B cell (primary cell): ENCODE measurements at regions not wholly inside any gene's neighbourhood (a gene's known extent, or its start where the extent isn't known, plus 50 kb on each side); places are given as distances from the start of the nearest gene placed in this dataset.

Experiments used
- ATAC-seq: fragments of 200-7000 bp; cut with Tn5 transposase; one replicate; pipeline ENCODE4 v1.10.0; 2021; ENCODE audit warnings: low read depth, mild to moderate bottlenecking, moderate number of reproducible peaks, moderate library complexity
- CTCF ChIA-PET: fragments of 350-600 bp; sonication (Branson Sonifier 250); formaldehyde crosslinking; loops from one replicate; lab custom pipeline; 2021; ENCODE audit warnings: antibody characterized with exemption, inconsistent platforms; lab: Charles Lee
- POLR2A ChIA-PET: fragments of 350-600 bp; sonication (Branson Sonifier 250); formaldehyde crosslinking; loops from one replicate; lab custom pipeline; 2021; ENCODE audit warnings: antibody characterized with exemption; lab: Charles Lee
- DNase-seq: peaks from one replicate; pipeline ENCODE4 v3.0.0; 2013
- H2AFZ ChIP-seq: 2 replicates; pipeline ENCODE4 v1.6.1; 2012; ENCODE audit warnings: mild to moderate bottlenecking, low read depth, low read length; ENCODE audit not compliant: insufficient read depth, poor library complexity, severe bottlenecking
- H3K27ac ChIP-seq, 2 donors: 1 replicate in 1 of 2; 2 replicates in 1 of 2; pipeline ENCODE4 v1.5.1; 2012 to 2013; ENCODE audit warnings: low read length in 2 of 2, mild to moderate bottlenecking in 2 of 2, moderate library complexity in 1 of 2
- H3K27me3 ChIP-seq, 4 experiments: fragments of 200-600 bp in 1 of 4; sonication (generic) in 1 of 4; replicated peaks in 1 of 4; 1 replicate in 2 of 4; 2 replicates in 2 of 4; pipeline versions ENCODE4 v1.6.1 to v1.7.0; 2013 to 2016; ENCODE audit warnings: low read length in 3 of 4, mild to moderate bottlenecking in 2 of 4, mixed read lengths in 1 of 4, moderate library complexity in 1 of 4; ENCODE audit not compliant: insufficient read depth in 4 of 4, control insufficient read depth in 3 of 4; ENCODE audit errors: control extremely low read depth in 1 of 4
- H3K36me3 ChIP-seq, 2 experiments: replicated peaks in 1 of 2; 1 replicate in 1 of 2; 2 replicates in 1 of 2; pipeline versions ENCODE4 v1.6.1 to v1.7.1; 2013; ENCODE audit warnings: low read length in 1 of 2; ENCODE audit not compliant: insufficient read depth in 2 of 2, control insufficient read depth in 1 of 2; ENCODE audit errors: control extremely low read depth in 1 of 2, extremely low read depth in 1 of 2
- H3K4me1 ChIP-seq, 2 donors: fragments of 200-600 bp in 1 of 2; sonication (generic) in 1 of 2; 1 replicate in 1 of 2; 2 replicates in 1 of 2; pipeline versions ENCODE4 v1.5.1 to v1.6.1; 2013 to 2017; ENCODE audit warnings: low read length in 2 of 2; ENCODE audit not compliant: control insufficient read depth in 2 of 2, insufficient read depth in 2 of 2
- H3K4me2 ChIP-seq: replicated peaks from 2 replicates; pipeline ENCODE3; 2012; ENCODE audit warnings: mild to moderate bottlenecking, low read depth, low read length; ENCODE audit not compliant: poor library complexity, severe bottlenecking
- H3K4me3 ChIP-seq, 5 experiments: fragments of 200-600 bp in 1 of 5; sonication (generic) in 1 of 5; 1 replicate in 3 of 5; 2 replicates in 2 of 5; pipeline versions ENCODE4 v1.5.1 to v1.7.0; 2011 to 2016; ENCODE audit warnings: low read length in 4 of 5, mild to moderate bottlenecking in 4 of 5, low read depth in 2 of 5, control low read depth in 1 of 5, moderate library complexity in 1 of 5; ENCODE audit not compliant: insufficient read depth in 1 of 5; ENCODE audit errors: control extremely low read depth in 1 of 5, extremely low read depth in 1 of 5
- H3K79me2 ChIP-seq: fragments of 200-600 bp; sonication (generic); one replicate; pipeline ENCODE4 v1.6.0; 2016; ENCODE audit warnings: low read length; ENCODE audit not compliant: control insufficient read depth, insufficient read depth
- H3K9ac ChIP-seq: fragments of 200-600 bp; sonication (generic); 2 replicates; pipeline ENCODE4 v1.6.1; 2017; ENCODE audit warnings: mild to moderate bottlenecking, low read length, moderate library complexity
- H3K9me3 ChIP-seq, 3 donors: one replicate each; pipeline versions ENCODE4 v1.6.1 to v1.7.1; 2013; ENCODE audit warnings: low read length in 2 of 3; ENCODE audit not compliant: control insufficient read depth in 2 of 3, insufficient read depth in 1 of 3; ENCODE audit errors: control extremely low read depth in 1 of 3
- H4K20me1 ChIP-seq: 2 replicates; pipeline ENCODE4 v1.6.0; 2012; ENCODE audit warnings: mild to moderate bottlenecking, low read length; ENCODE audit not compliant: insufficient read depth, control insufficient read depth, poor library complexity, severe bottlenecking
- H3K27ac Mint-ChIP-seq: one replicate; pipeline ENCODE4 v1.8.0; 2021; ENCODE audit warnings: mixed read lengths
- H3K27me3 Mint-ChIP-seq: one replicate; pipeline ENCODE4 v1.8.0; 2021; ENCODE audit warnings: mixed read lengths
- H3K4me1 Mint-ChIP-seq: one replicate; pipeline ENCODE4 v1.8.0; 2021; ENCODE audit warnings: mixed read lengths
- H3K4me3 Mint-ChIP-seq: one replicate; pipeline ENCODE4 v1.8.0; 2021; ENCODE audit warnings: mixed read lengths
- H3K9me3 Mint-ChIP-seq: one replicate; pipeline ENCODE4 v1.8.0; 2022; ENCODE audit warnings: mixed read lengths; ENCODE audit not compliant: insufficient read depth
- EZH2 ChIP-seq: IDR thresholded peaks from 2 replicates; pipeline ENCODE4 v1.6.1; 2012; ENCODE audit warnings: borderline replicate concordance, low read depth, mild to moderate bottlenecking, moderate library complexity, low read length; ENCODE audit not compliant: insufficient read depth, poor library complexity, severe bottlenecking
- WGBS: methylation state at CpG from one replicate; pipeline ENCODE4 v1.1.5; 2013; ENCODE audit warnings: missing lambda C conversion rate; ENCODE audit not compliant: insufficient coverage; 5-methylcytosine and 5-hydroxymethylcytosine counted together
- intact Hi-C: fragments of 100-400 bp; cut with micrococcal nuclease; formaldehyde crosslinking; loops from one replicate; pipeline ENCODE4 v1.10.0; 2022
- TF ChIP-seq, protein P1 (sequence below): fragments of 200-600 bp; IDR thresholded peaks from one replicate; pipeline ENCODE4 v1.8.0; 2022; ENCODE audit warnings: antibody characterized with exemption, mild to moderate bottlenecking

DNA sequence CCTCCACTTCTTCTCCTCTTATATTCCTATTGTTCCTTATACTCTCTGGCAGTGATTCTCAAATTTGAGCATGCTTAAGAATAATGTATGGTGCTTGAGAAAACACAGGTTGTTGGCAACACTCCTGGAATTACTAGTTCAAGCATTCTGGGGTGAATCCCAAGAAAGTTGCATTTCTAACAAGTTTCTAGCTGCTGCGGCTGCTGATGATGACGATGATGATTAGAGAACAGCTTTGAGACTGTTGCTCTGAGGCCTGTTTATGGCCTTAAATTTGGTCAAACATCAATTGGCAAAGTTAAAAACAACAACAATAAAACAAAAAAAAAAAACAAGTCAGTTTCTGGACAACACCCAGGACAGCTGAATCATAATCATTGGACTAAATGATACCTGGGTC, 961.9 kb downstream of the CDH11 start:
- intact Hi-C loops = no loop called here
- ATAC-seq (no peak), DNase-seq (no peak)
- Histone ChIP-seq H3K79me2 (no peaks in the 10 kb centered on the region), H3K36me3 (no peaks in the 10 kb centered on the region), H2AFZ (no peak overlapping the region), H3K4me3 (no peak overlapping the region), H3K27ac (no peak overlapping the region), H3K27me3 (no peaks in the 10 kb centered on the region), H3K9ac (no peak overlapping the region), H3K9me3 (peaks cover 0 to 2% (median 0%) of the 10 kb centered on the region in 3 donors), H3K4me2 (no peak overlapping the region), H4K20me1 (no peaks in the 10 kb centered on the region), H3K4me1 (no peaks in the 10 kb centered on the region)
- H3K4me3 Mint-ChIP-seq = no peak overlapping the region
- TF ChIP-seq EZH2 = no peak
- TF ChIP-seq, protein P1, sequence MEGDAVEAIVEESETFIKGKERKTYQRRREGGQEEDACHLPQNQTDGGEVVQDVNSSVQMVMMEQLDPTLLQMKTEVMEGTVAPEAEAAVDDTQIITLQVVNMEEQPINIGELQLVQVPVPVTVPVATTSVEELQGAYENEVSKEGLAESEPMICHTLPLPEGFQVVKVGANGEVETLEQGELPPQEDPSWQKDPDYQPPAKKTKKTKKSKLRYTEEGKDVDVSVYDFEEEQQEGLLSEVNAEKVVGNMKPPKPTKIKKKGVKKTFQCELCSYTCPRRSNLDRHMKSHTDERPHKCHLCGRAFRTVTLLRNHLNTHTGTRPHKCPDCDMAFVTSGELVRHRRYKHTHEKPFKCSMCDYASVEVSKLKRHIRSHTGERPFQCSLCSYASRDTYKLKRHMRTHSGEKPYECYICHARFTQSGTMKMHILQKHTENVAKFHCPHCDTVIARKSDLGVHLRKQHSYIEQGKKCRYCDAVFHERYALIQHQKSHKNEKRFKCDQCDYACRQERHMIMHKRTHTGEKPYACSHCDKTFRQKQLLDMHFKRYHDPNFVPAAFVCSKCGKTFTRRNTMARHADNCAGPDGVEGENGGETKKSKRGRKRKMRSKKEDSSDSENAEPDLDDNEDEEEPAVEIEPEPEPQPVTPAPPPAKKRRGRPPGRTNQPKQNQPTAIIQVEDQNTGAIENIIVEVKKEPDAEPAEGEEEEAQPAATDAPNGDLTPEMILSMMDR = no peak
- peaks cover 4% of the 10 kb centered on the region for H3K9me3 Mint-ChIP-seq
- ChIA-PET POLR2A (no interaction called here), CTCF (no interaction called here)
- no peaks in the 10 kb centered on the region for H3K4me1 Mint-ChIP-seq
- H3K27me3 Mint-ChIP-seq = no peaks in the 10 kb centered on the region
- no CpG with 5 or more reads among the region's 2 CpGs for WGBS
- no peak overlapping the region for H3K27ac Mint-ChIP-seq

DNA sequence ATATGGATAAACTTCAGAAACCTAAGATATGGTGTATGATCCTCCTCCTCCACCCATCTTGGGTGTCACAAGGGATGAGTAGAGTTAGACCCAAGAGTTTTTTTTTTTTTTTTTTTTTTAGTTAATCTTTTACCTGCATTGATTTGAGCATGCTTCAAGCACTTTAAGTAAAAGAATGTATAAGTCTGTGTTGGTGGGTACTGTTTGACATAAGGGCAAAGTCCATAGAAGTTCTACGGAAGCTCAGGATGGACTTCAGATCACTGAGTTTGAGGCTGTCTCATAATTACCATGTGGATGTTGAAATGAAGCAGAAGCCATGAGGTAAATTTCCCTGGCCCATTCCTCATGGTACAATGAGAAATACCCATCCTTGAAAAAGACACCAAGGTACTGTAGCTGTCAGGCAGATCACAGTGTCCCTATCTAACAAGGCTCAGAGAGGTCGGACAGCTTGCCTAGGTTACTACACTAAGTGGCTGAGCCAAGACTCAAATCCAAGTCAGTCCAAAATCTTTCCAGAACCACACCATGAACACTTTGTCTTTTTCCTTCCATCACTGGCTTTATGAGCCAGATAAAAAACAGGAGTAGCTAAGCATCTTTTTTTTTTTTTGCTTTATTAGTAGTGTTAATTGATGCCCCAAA, 962.8 kb downstream of the CDH11 start:
- H2AFZ ChIP-seq = no peak overlapping the region
- H4K20me1 ChIP-seq = no peaks in the 10 kb centered on the region
- no peaks in the 10 kb centered on the region for H3K79me2 ChIP-seq
- H3K27ac Mint-ChIP-seq = no peak overlapping the region
- H3K36me3 ChIP-seq = no peaks in the 10 kb centered on the region
- H3K4me3 ChIP-seq = no peak overlapping the region
- POLR2A ChIA-PET = no interaction called here
- peaks cover 0 to 2% (median 0%) of the 10 kb centered on the region in 3 donors for H3K9me3 ChIP-seq
- 100% methylated on average over 1 of the region's 2 CpGs for WGBS
- no peaks in the 10 kb centered on the region for H3K4me1 Mint-ChIP-seq
- H3K9ac ChIP-seq = no peak overlapping the region
- ATAC-seq = no peak
- no peaks in the 10 kb centered on the region for H3K27me3 ChIP-seq
- H3K9me3 Mint-ChIP-seq = peaks cover 4% of the 10 kb centered on the region
- H3K27me3 Mint-ChIP-seq = no peaks in the 10 kb centered on the region
- TF ChIP-seq EZH2 = no peak
- TF ChIP-seq, protein P1 = no peak
- no peak overlapping the region for H3K27ac ChIP-seq
- H3K4me3 Mint-ChIP-seq = no peak overlapping the region
- intact Hi-C loops = no loop called here
- DNase-seq = no peak
- no peak overlapping the region for H3K4me2 ChIP-seq
- CTCF ChIA-PET = interaction anchor here (0.6 kb wide), 1 partner anchor 1173 kb away, joined by 3 read pairs; no protein-coding TSS in a partner anchor
- no peaks in the 10 kb centered on the region for H3K4me1 ChIP-seq
